GM18520 (cell line): ENCODE measurements at regions not wholly inside any gene's neighbourhood (a gene's known extent, or its start where the extent isn't known, plus 50 kb on each side); places are given as distances from the start of the nearest gene placed in this dataset.
"Not testable (repeated sequence)": the region's sequence is repeated elsewhere in the genome, so short reads cannot be mapped to it uniquely, and the experiment has no call there.

Experiments
- ATAC-seq: cut with Tn5 transposase; IDR thresholded peaks from one replicate; pipeline ENCODE4 v1.9.1; 2021; ENCODE audit not compliant: unreplicated experiment

DNA sequence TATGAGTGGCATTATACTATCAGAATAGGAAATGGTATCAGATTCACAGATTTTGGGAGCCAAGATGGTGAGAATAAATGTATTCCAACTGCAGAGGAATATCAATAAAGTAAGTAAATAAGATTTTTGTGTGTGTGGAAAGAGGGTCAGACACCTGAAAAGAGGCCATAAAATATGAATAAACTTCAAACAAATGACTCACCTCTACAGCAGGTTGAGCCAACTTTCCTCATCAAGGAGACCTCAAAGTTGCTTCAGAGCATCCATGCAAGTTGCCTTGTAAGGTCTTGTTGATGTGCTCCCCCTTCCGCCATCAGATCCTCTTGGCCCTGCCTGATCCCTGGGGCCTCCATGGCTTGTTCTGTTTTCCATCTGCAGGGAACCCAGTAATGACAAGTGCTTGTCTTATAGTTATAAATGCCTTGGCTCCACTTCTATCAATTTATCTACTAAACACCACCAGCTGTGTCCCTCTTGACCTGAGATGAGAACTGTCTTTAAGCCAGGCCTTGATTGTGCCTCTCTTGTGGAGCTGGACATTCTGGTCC is 775.6 kb downstream of the LTN1 start:
- no peak for ATAC-seq

DNA sequence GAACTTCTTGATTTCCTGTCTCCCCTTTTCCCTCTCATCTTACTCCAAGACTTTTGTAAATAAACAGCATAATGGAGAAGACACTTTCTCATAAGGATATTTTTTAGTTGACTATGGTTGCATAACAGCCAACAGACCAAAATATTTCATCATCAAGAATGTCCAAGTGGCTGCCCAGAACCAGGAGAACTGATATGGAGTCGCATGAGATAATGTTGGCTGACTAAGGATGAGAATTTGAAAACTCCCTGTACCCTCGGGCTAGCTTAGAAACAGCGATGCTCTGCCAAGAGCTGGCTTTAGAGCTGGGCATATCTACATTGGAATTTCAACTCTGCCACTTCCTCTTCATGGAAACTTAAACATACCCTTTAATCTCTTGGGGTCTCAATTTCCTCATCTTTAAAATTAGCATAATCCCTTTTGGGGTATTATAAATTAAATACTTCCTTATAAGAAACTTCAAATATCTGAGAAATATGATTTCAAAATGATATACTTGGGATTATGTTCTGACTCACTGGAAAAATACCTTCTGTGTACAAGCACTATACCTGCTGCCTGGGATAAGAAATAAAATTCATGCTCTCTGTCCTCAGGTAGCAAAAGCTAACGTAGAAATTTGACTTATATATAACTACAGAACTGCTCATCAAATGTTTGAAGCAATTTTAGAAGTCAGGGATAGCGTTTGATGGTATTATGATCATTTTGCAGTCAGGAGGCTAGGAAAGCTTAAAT is 777.3 kb downstream of the LTN1 start:
- ATAC-seq, result no peak

DNA sequence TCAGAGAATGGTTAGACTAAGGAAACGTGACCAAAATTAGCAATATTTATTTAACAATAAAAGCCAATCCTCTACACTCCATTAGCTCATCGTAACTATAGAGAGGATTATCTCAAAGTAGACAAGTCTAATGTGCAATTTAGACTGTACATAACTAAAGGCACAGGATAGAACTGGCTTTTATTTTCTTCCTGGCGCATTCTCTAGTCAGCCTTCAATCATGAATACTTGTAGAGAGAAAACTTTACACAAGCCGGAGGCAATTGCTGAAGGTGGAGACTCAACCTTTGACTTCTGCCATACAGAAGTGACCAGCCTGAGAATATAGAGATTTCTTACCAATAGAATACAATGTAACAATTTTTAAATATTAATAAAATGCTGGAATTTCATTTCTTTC is 777.9 kb downstream of the LTN1 start:
- ATAC-seq, result no peak

DNA sequence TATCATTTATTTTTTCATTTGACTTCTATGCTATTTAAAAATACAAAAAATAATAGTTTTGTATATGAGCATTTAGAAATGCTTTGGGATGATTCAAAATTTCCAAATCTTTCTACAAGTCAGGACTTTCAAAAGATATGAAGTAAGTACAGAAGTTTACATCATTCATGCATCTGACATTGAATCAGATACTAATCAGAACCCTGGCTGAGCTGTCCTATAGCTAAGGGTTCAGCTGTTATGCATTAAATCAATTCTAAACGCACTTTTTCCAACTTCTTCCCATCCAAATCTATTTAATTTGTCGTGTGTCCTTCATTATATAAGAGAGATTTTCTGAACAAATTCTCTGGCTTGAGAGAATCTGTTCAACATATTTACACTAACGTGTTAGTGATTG is 779.4 kb downstream of the LTN1 start:
- ATAC-seq, result no peak

DNA sequence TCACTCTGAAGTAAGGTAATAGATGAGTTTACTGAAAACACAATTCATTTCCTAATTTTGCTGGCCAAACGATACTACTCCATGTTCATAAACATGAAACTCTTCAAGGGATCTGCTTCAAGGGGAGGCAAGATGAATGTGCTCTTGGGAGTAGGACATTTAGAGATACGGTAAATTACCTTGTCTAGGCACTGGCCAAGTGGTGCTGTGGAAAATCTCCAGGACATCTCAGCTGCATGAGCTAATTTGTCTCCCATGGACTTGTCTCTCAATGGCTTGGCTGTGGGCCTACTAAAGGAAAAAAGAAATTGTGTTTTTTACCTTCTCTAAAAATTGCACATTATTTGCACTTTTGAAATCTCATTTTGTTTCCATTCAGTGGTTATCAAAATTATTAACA is 780.6 kb downstream of the LTN1 start:
- ATAC-seq, result no peak

DNA sequence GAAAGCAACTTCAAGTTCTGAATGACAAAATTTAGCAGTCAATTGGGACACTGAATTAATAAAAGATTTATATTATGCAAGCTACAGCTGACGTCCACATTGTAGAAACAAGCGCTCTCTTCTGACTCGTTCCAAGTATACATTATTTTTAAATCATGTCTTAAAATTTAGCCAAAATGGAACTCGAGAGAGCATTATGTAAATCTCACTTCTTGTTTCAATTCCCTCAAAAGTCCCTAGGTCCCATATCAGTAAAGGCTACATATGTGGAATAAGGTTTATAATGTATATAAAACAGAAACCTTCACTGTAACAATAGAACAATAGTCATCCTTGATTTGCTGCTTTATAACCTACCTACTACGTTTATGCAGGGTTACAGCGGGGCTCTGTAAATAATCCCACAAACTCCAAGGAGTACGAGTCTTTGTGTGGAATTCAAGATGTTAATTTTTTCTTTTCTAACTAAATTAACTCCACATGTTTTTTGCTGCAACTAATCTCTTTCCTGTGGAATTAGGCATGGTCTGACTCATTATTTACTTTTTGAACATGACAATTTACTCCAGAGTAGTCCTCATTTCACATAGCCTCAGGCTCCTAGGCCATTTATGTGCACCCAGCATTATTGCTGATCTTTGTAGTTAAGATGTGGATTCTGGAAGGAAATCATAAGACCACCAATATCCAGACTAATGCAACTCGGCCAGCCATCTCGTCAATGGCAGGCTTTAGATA is 785.1 kb downstream of the LTN1 start:
- ATAC-seq, result no peak

DNA sequence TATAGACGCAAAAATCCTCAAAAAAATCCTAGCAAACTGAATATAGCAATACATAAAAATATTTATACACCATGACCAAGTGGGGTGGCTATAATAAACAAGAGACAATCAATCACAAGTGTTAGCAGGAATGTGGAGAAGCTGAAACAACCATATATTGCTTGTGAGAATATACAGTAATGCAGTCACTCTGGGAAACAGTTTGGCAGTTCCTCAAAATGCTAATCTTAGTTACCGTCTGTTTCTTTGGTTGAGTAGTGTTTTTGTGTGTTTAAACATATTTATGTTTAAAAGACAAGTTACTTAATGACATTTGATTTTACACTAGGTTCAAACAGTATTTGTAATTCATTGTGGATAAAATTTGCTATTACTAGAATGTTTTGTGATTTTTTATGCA is 792.0 kb downstream of the LTN1 start:
- ATAC-seq, result no peak

DNA sequence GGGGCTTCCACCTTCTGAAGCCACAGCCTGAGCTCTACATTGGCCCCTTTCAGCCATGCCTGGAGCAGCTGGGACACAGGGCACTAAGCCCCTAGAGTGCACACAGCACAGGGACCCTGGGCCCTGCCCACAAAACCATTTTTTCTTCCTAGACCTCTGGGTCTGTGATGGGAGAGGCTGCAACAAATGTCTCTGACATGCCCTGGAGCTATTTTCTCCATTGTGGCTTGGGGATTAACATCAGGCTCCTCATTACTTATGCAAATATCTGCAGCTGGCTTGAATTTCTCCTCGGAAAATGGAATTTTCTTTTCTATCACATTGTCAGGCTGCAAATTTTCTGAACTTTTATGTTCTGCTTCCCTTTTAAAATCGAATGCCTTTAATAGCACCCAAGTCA is 795.7 kb downstream of the LTN1 start:
- no peak for ATAC-seq

DNA sequence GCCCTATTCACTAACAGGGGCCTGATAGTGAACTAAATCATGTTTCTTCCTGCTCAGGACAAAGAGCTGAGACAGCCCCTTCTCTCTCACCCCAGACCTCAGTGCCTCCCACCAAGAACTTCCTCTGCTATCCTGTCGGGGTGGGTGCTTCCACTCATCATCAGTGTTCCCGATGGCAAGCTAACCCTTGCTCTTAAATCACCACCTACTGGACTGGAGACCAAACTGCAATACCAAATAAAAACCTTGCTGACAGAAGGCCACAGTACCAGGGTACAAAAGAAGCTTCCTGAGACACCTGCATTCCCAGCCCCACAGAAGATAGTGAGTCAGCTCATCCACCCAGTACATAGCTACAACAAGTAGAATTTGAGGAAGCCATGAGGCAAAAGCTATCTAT is 799.5 kb downstream of the LTN1 start:
- no peak for ATAC-seq

DNA sequence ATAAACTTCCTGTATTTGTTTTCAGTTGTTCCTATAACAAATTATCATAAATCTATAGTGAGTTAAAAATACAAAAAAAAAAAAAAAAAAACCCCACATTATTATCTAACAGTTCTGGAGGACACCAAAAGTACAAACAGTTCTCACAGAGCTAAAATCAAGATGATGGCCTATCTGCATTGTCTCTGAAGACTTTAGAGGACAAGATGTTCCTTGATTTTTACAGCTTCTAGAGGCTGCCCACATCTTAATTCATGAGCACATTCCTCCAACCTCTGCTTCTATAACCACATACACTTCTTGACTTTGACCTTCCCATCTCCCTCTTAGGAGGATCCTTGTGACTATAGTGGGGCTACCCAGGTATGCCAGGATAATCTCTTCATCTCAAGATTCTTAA is 806.1 kb downstream of the LTN1 start:
- no peak for ATAC-seq

DNA sequence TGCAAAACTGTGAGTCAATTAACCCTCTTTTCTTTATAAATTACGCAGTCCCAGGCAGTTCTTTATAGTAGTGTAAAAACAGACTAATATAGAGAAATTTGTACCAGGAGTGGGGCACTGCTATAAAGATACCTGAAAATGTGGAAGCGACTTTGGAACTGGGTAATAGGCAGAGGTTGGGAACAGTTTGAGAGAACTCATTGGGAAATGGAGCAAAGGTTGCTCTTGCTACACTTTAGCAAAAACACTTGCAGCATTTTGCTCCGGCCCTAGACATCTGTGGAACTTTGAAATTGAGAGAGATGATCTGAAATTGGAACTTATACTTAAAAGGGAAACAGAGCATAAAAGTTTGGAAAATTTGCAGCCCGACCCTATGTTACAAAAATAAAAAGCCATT is 810.9 kb downstream of the LTN1 start:
- ATAC-seq, result no peak

DNA sequence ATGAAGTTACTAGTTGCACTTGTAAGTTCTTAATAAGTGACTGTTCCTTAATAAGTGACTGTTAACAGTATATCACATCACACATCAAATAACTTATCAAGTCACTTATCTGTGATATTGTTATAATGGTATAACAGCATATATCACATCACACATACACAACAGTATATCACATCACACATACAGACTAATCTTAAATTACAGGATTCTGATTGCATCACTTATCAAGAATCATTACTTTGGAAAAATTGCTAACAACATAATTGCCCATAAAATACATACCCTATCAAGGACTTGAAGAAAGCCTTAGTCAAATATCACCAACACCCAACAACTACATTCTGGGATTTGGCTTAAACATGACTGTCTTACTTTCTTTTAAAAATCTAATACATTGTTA is 813.5 kb downstream of the LTN1 start:
- no peak for ATAC-seq

DNA sequence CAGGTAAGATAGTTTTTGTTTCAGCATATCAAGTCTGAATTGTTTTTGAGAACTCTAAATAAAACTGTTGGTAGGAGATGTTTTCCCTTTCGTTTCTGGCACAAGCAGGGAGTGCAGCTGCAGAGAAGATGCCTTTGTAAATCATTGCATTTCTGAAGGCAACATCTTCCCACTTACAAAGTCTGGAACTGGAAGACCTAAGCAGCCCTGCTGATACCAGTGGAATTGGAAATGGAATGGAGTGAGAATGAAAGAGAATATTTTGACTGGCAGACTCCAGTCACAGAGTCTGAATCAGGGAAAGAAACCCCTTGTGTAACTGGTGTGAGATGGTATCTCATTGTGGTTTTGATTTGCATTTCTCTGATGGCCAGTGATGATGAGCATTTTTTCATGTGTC is 815.6 kb downstream of the LTN1 start:
- ATAC-seq, result no peak

DNA sequence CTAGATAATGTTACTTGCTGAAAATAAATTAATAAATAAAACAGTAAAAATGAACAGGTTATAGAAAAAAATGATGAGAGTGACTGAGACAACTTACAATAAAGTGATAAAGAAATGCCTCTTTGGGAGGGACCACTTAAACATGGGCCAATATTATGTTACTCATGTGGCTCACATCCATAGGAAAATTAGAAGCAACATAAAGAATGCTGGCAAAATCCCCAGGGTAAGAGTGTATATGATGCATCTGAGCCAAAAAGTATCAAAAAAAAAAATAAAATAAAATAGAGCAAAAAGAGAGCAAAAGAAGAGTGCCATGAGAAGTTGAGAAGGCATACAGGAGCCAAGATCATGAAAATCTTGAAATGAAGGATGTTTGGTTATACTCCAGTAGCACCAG is 818.0 kb downstream of the LTN1 start:
- ATAC-seq, result no peak

DNA sequence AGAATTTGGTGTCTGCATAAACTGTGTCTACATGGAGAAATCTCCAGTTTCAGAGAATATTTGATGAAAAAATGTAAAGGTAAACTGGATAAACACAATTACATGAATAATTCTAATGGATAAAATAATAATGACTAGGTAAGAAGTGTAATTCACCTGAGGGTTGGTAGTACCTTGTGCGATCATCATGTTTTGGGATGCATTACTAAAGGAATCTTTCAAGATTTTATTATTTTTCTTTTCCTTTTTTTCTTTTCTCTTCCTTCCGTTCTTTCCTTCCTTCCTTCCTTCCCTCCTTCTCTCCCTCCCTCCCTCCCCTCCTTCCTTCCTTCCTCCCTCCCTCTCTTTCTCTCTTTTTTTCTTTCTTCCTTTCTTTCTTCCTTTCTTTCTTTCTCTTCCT is 818.7 kb downstream of the LTN1 start:
- ATAC-seq, result no peak

DNA sequence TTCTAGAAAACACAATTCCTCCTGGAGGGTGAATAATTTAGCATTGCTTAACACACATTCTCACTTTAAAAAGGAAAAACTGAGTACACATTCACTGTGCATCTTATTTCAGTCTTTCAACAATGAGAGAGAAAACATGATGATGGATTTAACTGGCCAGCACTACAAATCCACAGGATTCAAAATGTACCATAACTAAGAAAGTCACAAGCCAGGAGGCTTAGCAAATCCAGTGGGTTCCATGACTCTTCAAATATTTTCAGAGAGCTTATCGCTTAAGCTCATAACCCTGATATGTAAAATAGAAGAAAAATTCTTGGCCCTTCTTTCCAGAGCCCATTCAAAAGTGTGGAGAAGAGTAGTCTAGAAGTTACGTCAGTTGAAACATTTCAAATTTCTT is 820.3 kb downstream of the LTN1 start:
- no peak for ATAC-seq

DNA sequence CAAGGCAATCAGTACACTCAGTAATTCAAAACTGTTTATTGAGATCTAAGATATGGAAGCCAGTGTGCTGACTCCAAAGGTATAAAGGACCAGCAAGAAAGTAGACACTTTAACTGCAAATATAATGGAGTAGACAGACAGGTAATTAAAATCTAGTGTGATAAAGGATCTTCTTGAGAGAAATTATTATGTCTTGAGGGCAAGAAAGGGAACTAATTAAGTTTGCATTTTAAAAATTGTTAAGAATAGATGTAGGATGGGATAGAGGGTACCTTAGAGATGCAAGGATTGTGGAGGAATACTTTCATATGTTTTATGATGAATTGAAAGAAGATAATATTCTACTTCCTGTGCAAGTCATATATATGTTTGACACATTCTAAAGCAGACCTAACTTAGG is 825.3 kb downstream of the LTN1 start:
- no peak for ATAC-seq

DNA sequence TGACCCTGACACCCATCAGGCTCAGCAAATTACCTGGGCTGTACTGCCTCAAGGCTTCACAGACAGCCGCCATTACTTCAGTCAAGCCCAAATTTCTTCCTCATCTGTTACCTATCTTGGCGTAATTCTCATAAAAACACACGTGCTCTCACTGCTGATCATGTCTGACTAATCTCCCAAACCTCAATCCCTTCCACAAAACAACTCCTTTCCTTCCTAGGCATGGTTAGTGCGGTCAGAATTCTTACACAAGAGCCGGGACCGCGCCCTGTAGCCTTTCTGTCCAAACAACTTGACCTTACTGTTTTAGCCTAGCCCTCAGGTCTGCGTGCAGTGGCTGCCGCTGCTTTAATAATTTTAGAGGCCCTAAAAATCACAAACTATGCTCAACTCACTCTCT is 828.2 kb downstream of the LTN1 start:
- ATAC-seq, result not testable (repeated sequence)

DNA sequence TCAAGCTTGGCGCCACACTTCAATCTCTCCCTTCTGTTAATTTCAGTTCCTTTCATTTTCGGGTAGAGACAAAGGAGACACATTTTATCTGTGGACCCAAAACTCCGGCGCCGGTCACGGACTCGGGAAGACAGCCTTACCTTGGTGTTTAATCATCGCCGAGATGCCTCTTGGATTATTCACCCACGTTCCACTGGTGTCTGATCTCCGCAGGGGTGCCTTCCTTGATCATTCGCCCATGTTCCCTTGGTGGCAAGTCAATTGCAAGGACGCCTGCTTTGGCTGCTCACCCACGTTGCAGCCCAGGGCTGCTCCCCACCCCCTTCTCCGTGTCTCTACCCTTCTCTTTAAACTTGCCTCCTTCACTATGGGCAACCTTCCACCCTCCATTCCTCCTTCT is 830.6 kb downstream of the LTN1 start:
- not testable (repeated sequence) for ATAC-seq

DNA sequence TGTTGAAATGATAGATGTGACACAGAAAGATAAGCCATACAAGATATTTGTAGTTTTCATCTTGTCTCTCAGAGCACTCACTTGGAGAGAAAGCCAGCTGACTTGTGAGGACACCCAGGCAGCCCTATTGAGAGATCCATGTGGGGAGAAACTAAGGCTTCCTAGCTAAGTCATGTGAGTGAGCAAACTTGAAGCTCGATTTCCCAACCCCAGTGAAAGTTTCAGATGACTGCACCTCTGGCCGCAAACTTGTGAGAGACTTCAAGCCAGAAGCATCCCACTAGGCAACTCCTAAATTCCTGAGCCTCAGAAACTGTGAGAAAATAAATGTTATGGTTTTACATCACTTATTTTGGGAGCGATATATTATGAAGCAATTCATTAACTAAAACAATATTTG is 832.3 kb downstream of the LTN1 start:
- ATAC-seq, result no peak

DNA sequence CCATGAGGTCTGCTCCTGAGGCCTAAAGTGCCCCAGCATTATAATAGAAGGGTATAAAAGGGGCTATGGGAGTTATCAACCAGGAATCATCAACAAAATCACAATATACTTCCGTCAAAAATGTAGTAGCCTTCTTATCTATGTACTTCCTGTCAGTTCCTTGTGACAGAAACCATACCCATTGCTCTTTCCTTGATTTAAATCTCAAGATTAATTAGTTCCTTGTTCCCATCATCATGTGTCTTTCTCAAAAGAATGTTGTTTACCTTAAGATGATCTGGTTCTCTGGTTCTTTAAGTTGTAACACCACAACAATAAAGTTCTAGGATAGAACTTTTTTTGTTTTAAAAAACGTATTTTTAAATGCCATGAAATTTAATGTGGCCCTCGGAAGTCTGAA is 833.3 kb downstream of the LTN1 start:
- no peak for ATAC-seq

DNA sequence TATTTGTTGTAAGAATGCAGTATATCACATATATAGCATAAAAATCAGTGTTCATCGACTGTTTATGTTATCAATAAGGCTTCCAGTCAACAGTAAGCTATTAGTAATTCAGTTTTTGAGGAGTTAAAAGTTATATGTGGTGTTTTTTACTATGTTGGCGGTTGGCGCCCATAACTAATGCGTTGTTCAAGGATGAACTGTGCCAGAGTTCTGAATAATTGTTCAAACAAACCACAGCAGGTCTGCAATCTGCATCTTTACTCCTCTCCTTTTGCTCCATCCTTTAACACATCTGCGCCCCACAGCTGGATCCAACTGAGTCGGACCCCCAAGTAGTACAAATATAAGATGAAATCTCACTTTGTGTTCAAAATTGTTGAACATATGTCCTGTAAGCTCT is 836.1 kb downstream of the LTN1 start:
- ATAC-seq, result no peak

DNA sequence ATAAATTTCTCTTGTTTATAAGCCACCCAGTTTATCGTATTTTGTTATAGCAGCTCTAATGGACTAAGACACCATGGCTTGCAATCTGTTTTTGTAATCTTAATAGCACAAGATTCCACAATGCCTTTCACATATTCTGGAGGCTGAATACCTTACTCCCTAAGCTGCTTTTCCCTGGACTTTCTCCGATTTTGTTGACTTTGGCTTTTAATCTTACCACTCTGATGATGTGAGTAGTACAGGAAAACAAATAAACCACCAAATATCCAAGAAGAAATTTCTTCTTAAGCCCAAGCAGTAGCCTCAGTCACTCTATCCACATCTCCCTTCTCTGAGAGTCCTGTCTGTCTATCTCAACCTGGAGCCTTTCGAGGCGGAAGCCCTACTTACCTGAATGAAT is 838.6 kb downstream of the LTN1 start:
- ATAC-seq, result no peak
